GM13977 (cell line): ENCODE measurements at regions not wholly inside any gene's neighbourhood (a gene's known extent, or its start where the extent isn't known, plus 50 kb on each side); places are given as distances from the start of the nearest gene placed in this dataset.

Experiments
- DNase-seq: peaks from one replicate; pipeline ENCODE4 v3.0.0; 2012; ENCODE audit warnings: low spot score
- in situ Hi-C: fragments of 300-500 bp; cut with MboI; formaldehyde crosslinking; loops from one replicate; pipeline ENCODE4 v1.12.0; 2022; ENCODE audit warnings: low sequenced_read_pairs, low pct_unique_long_range_greater_than_20kb, mixed read lengths, inconsistent platforms; ENCODE audit not compliant: unreplicated experiment
- TF ChIP-seq, protein P1 (sequence below): IDR thresholded peaks from 2 replicates; pipeline ENCODE4 v1.5.1; 2012; ENCODE audit warnings: mild to moderate bottlenecking, control low read depth; ENCODE audit not compliant: insufficient read depth; ENCODE audit errors: extremely low read depth, missing control alignments

DNA sequence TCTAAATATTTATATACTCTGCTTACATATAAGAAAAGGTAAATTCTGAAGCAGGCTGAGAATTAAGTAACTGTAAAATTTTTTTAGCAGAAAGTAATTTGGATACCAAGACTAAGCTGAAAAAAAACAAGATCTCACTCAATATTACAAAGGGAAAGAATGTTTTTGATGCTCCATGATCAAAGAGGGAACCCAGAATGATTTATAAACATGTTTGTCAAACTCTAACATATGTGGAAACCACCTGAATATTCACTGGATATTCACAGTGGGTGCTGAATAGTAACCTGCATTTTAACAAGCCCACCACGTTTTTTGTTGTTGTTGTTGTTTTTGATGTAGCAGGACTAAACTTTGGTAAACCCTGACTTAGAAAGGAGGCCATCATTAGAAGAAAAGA is 324.9 kb upstream of the GATB start:
- DNase-seq, result no peak
- TF ChIP-seq, protein P1, sequence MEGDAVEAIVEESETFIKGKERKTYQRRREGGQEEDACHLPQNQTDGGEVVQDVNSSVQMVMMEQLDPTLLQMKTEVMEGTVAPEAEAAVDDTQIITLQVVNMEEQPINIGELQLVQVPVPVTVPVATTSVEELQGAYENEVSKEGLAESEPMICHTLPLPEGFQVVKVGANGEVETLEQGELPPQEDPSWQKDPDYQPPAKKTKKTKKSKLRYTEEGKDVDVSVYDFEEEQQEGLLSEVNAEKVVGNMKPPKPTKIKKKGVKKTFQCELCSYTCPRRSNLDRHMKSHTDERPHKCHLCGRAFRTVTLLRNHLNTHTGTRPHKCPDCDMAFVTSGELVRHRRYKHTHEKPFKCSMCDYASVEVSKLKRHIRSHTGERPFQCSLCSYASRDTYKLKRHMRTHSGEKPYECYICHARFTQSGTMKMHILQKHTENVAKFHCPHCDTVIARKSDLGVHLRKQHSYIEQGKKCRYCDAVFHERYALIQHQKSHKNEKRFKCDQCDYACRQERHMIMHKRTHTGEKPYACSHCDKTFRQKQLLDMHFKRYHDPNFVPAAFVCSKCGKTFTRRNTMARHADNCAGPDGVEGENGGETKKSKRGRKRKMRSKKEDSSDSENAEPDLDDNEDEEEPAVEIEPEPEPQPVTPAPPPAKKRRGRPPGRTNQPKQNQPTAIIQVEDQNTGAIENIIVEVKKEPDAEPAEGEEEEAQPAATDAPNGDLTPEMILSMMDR, result no peak
- in situ Hi-C loops, result no loop called here

DNA sequence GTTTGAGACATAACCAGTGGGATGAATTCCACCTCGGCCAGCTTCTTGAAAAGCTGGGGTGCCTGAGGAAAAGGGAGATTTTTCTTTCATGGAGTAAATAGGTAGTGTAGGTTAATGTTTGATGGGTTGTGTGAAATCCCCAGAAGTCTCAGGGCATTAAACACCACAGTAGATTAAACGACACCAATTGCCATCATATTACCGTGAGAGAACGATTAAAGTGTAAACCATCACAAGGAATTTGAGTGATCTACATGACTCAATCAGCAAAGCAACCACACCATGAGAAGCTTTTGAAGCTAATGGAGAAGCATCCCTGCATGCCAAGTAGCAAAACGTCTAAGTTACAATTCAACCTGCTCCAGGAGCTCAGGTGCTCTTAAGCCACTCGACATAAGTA is 322.5 kb upstream of the GATB start:
- in situ Hi-C loops, result no loop called here
- TF ChIP-seq, protein P1, result no peak

GRCh38 chr4:152081024-152081423 is 320.2 kb upstream of the GATB start:
- in situ Hi-C loops, result no loop called here
- no peak for DNase-seq
- TF ChIP-seq, protein P1, result no peak

More for the DNA sequence above, 322.5 kb upstream of the GATB start:
- no peak for DNase-seq

- TF ChIP-seq, protein P1, result no peak
- in situ Hi-C loops, result no loop called here
- no peak for DNase-seq
These were observed 318.9 kb upstream of the GATB start for GRCh38 chr4:152079543-152080293.

DNA sequence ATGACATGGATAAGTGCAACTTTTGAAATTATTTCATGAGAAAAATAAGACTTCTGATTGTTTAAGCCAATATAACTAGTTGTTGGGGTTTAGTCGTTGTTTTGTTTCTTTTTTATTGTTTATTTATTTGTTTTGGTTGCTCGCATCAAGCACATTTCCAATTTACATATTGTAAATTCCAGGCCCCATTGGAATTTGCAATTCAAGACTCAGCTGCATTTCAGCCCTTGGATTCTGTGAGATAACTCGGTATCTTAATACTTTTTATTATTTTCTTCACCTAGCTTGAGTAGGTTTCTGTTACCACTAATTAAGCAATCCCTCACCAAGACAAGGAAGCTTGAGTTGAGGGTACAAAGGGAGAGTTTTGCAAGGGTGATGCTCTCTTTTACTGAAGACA is 318.3 kb upstream of the GATB start:
- TF ChIP-seq, protein P1, result no peak
- in situ Hi-C loops, result no loop called here

GRCh38 chr4:152077582-152077981 is 316.8 kb upstream of the GATB start:
- TF ChIP-seq, protein P1, result no peak
- DNase-seq, result no peak
- in situ Hi-C loops, result no loop called here

More for the DNA sequence above, 318.3 kb upstream of the GATB start:
- DNase-seq, result no peak
